Peyer's patch (tissue), 4 donors: ENCODE measurements at regions not wholly inside any gene's neighbourhood (a gene's known extent, or its start where the extent isn't known, plus 50 kb on each side); places are given as distances from the start of the nearest gene placed in this dataset.

Experiments used
- CTCF ChIP-seq, 6 experiments: fragments of 450-650 bp in 4 of 6; fragments of 200-600 bp in 2 of 6; sonication (generic) in 1 of 6; IDR thresholded peaks; one replicate each; pipeline ENCODE4 v1.5.1; 2017 to 2019; ENCODE audit warnings: antibody characterized with exemption in 6 of 6, mild to moderate bottlenecking in 3 of 6, moderate library complexity in 1 of 6
- POLR2A ChIP-seq, 2 donors: fragments of 450-650 bp; IDR thresholded peaks; one replicate each; pipeline ENCODE4 v1.5.1; 2017; ENCODE audit warnings: antibody characterized with exemption in 2 of 2, mild to moderate bottlenecking in 2 of 2, moderate library complexity in 2 of 2

DNA sequence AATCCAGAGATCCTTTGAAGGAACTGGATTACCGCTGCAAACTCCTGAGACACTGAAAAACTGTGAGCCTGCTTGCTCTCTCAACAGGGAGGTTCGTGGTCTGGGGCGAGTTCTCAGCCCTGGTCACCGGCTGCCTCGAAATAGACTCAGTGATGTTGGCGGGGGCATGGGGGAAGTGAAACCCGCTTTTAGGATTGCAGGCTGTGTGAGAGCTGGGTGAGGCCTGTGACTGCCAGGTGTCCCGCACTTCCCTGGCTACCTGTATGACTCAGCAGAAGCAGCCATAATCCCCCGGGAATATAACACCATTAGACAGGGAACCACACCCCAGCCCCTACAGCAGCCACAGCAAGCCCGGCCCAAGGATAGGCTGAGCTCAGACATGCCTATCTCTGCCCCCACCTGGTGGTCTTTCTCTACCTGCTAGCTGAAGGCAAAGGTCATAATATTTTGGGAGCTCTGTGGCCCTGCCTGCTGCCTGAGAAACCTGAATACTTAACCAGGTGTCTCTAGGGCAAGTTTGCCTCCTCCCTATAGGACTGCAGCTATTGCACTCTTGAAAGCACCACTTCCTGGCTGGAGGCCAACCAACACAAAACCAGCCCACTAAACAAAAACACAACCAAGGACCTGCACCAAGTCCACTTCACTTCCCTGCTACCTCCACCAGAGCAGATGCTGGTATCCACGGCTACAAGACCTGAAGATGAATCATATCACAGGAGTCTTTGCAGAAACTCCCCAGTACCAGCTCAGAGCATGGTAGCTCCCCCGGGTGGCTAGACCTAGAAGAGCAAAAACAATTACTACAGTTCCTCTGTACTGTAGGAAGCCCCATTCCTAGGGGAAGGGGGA, 202.0 kb downstream of the RRAGB start:
- no peak for TF ChIP-seq POLR2A (IDR thresholded peaks at IDR 0.05)
- TF ChIP-seq CTCF (IDR thresholded peaks at IDR 0.05), result no peak
